SK-N-SH (cell line): ENCODE measurements at regions not wholly inside any gene's neighbourhood (a gene's known extent, or its start where the extent isn't known, plus 50 kb on each side); places are given as distances from the start of the nearest gene placed in this dataset.
A peak's percentile ranks its signal among the peaks of the same experiment; 100 is the strongest.

Experiments
- CTCF ChIP-seq: fragments of 200-600 bp; sonication (generic); IDR thresholded peaks from 2 replicates; pipeline ENCODE4 v1.6.1; 2017; ENCODE audit warnings: antibody characterized with exemption, mild to moderate bottlenecking, moderate library complexity
- EP300 ChIP-seq, 2 experiments: IDR thresholded peaks; 2 replicates each; pipeline versions ENCODE4 v1.4.0 to v1.6.1; 2012; ENCODE audit warnings: borderline replicate concordance in 1 of 2, low read depth in 1 of 2, low read length in 1 of 2
- EZH2phosphoT487 ChIP-seq: fragments of 200-600 bp; sonication (generic); IDR thresholded peaks from 2 replicates; pipeline ENCODE4 v1.6.1; 2017; ENCODE audit warnings: low read depth, mixed run types, mild to moderate bottlenecking, antibody characterized with exemption, moderate library complexity, borderline replicate concordance
- NFIC ChIP-seq: IDR thresholded peaks from 2 replicates; pipeline ENCODE4 v1.4.0; 2012; ENCODE audit warnings: borderline replicate concordance
- POLR2AphosphoS5 ChIP-seq: IDR thresholded peaks from 2 replicates; pipeline ENCODE4 v1.6.1; 2012; ENCODE audit warnings: low read depth, low read length
- RCOR1 ChIP-seq: fragments of 150-350 bp; IDR thresholded peaks from 2 replicates; pipeline ENCODE4 v1.6.1; 2017; ENCODE audit warnings: antibody characterized with exemption, low read length
- RFX5 ChIP-seq: IDR thresholded peaks from 2 replicates; pipeline ENCODE4 v1.6.1; 2012; ENCODE audit warnings: mild to moderate bottlenecking, improper control_type of control experiment, low read length
- RXRA ChIP-seq: IDR thresholded peaks from 2 replicates; pipeline ENCODE4 v1.4.0; 2012; ENCODE audit warnings: low read depth, mild to moderate bottlenecking, borderline replicate concordance
- SIN3A ChIP-seq: IDR thresholded peaks from 2 replicates; pipeline ENCODE4 v1.6.1; 2012; ENCODE audit warnings: low read depth, mild to moderate bottlenecking, low read length, moderate library complexity, borderline replicate concordance
- SMC3 ChIP-seq: IDR thresholded peaks from 2 replicates; pipeline ENCODE4 v1.6.1; 2012; ENCODE audit warnings: low read depth, low read length, improper control_type of control experiment
- TF ChIP-seq, protein P1 (sequence below): IDR thresholded peaks from 2 replicates; pipeline ENCODE4 v1.4.0; 2012; ENCODE audit warnings: low read depth, borderline replicate concordance
- TF ChIP-seq, protein P2 (sequence below): fragments of 150-350 bp; IDR thresholded peaks from 2 replicates; pipeline ENCODE4 v1.6.1; 2016; ENCODE audit warnings: mild to moderate bottlenecking, low read depth, low read length
- TF ChIP-seq, protein P3 (sequence below): IDR thresholded peaks from 2 replicates; pipeline ENCODE4; 2012

GRCh38 chr3:103295974-103296570, 861.3 kb downstream of the ZPLD1 start:
- TF ChIP-seq EZH2phosphoT487 (no peak), RXRA (no peak), CTCF (peak; percentile 66), POLR2AphosphoS5 (no peak), SMC3 (peak; percentile 38; the same call in 1 of the 2 replicates), RCOR1 (no peak), EP300 (IDR thresholded peaks at IDR 0.05; ENCODE audit: borderline replicate concordance in 1 of 2, low read depth in 1 of 2, low read length in 1 of 2) (no peak), NFIC (no peak), SIN3A (no peak), RFX5 (no peak)
- TF ChIP-seq, protein P1, sequence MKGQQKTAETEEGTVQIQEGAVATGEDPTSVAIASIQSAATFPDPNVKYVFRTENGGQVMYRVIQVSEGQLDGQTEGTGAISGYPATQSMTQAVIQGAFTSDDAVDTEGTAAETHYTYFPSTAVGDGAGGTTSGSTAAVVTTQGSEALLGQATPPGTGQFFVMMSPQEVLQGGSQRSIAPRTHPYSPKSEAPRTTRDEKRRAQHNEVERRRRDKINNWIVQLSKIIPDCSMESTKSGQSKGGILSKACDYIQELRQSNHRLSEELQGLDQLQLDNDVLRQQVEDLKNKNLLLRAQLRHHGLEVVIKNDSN = no peak
- TF ChIP-seq, protein P2, sequence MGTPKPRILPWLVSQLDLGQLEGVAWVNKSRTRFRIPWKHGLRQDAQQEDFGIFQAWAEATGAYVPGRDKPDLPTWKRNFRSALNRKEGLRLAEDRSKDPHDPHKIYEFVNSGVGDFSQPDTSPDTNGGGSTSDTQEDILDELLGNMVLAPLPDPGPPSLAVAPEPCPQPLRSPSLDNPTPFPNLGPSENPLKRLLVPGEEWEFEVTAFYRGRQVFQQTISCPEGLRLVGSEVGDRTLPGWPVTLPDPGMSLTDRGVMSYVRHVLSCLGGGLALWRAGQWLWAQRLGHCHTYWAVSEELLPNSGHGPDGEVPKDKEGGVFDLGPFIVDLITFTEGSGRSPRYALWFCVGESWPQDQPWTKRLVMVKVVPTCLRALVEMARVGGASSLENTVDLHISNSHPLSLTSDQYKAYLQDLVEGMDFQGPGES = no peak
- TF ChIP-seq, protein P3, sequence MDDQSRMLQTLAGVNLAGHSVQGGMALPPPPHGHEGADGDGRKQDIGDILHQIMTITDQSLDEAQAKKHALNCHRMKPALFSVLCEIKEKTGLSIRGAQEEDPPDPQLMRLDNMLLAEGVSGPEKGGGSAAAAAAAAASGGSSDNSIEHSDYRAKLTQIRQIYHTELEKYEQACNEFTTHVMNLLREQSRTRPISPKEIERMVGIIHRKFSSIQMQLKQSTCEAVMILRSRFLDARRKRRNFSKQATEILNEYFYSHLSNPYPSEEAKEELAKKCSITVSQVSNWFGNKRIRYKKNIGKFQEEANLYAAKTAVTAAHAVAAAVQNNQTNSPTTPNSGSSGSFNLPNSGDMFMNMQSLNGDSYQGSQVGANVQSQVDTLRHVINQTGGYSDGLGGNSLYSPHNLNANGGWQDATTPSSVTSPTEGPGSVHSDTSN = no peak
